ENCODE measurements at regions not wholly inside any gene's neighbourhood (a gene's known extent, or its start where the extent isn't known, plus 50 kb on each side); places are given as distances from the start of the nearest gene placed in this dataset.

DNA sequence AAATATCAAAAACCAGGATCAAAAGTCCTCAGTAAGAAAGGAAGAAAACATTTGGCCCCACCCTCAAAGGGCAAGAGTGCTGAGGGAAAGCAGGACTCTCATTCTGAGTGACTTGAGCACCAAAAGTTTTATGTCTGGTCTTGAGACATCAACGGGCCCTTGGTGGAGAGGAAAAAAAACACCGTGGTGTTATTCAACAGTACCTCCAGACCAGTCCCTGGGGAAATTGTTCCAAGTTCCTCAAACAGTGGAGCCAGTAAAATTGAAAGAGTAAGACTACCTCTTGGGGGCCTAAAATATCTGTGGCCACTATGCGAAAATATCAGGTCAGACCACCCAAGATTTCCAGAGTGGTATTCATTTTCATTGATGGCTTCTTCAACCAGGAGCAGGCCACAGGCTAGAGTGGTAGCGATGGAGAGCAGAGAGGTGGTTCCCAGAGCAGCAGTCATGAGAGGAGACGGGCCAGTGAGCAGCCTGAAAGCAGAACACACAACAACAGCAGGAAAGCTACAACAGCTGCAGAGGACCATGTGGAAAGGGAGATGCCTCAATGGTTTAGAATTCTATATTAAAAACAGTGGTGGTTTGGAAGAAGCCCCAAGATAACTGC is 63.7 kb upstream of the RPL34 start:
- Histone ChIP-seq H3K9me3 (no peaks in the 10 kb centered on the region), H3K4me3 (no peak overlapping the region), H3K36me3 (no peaks in the 10 kb centered on the region), H3K4me1 (peaks cover 0 to 21% of the 10 kb centered on the region in 2 donors), H3K27me3 (no peaks in the 10 kb centered on the region), H3K27ac (no peak overlapping the region)
- TF ChIP-seq, protein P1, sequence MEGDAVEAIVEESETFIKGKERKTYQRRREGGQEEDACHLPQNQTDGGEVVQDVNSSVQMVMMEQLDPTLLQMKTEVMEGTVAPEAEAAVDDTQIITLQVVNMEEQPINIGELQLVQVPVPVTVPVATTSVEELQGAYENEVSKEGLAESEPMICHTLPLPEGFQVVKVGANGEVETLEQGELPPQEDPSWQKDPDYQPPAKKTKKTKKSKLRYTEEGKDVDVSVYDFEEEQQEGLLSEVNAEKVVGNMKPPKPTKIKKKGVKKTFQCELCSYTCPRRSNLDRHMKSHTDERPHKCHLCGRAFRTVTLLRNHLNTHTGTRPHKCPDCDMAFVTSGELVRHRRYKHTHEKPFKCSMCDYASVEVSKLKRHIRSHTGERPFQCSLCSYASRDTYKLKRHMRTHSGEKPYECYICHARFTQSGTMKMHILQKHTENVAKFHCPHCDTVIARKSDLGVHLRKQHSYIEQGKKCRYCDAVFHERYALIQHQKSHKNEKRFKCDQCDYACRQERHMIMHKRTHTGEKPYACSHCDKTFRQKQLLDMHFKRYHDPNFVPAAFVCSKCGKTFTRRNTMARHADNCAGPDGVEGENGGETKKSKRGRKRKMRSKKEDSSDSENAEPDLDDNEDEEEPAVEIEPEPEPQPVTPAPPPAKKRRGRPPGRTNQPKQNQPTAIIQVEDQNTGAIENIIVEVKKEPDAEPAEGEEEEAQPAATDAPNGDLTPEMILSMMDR (IDR thresholded peaks at IDR 0.05): no peak
- no peak for DNase-seq (ENCODE audit: low spot score)

DNA sequence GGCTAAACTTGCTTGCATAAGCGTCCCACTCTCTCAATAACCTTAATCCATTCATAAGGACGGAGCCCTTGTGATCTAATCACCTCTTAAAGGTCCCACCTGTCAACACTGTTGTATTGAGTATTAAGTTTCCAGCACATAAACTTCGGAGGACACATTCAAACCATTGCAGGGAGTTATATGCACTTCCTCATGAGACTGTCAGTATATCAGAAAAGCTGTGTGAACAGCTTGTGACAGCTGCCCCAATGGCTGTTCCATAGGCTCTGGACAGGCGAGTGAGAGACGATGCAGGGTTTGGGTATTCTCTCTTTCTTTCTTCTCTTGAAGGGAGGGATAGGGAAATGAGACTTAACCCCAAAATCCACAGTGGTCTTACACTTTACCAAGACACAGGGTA is 64.2 kb upstream of the RPL34 start:
- H3K4me3 ChIP-seq: no peak overlapping the region
- H3K27me3 ChIP-seq: no peaks in the 10 kb centered on the region
- H3K36me3 ChIP-seq: no peaks in the 10 kb centered on the region
- TF ChIP-seq, protein P1 (IDR thresholded peaks at IDR 0.05): no peak
- no peak overlapping the region for H3K27ac ChIP-seq
- H3K4me1 ChIP-seq: peaks cover 0 to 21% of the 10 kb centered on the region in 2 donors
- no peak for DNase-seq (ENCODE audit: low spot score)
- H3K9me3 ChIP-seq: no peaks in the 10 kb centered on the region

DNA sequence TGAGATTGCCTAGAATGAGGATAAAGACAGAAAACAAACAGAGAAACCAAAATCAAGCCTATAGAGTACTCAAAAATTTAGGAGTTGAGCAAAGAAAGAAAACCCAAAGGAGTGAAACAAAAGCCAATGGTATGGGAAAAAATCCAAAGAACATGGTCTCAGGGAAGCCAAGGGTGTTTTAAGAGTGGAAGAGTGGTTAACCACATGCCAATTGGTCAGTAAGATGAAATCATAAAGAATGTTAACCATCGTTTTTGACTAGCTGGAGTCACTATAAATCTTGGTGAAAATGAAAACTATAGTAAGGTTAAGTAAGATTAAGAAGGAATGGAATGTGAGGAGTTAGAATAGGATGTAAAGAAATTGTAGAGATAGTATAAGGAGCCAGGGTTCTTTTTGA is 64.7 kb upstream of the RPL34 start:
- Histone ChIP-seq H3K27ac (no peak overlapping the region), H3K4me1 (peaks cover 0 to 18% of the 10 kb centered on the region in 2 donors), H3K4me3 (no peak overlapping the region), H3K27me3 (no peaks in the 10 kb centered on the region), H3K36me3 (no peaks in the 10 kb centered on the region), H3K9me3 (peaks cover 0 to 1% of the 10 kb centered on the region in 2 donors)
- TF ChIP-seq, protein P1 (IDR thresholded peaks at IDR 0.05): no peak
- no peak for DNase-seq (ENCODE audit: low spot score)

DNA sequence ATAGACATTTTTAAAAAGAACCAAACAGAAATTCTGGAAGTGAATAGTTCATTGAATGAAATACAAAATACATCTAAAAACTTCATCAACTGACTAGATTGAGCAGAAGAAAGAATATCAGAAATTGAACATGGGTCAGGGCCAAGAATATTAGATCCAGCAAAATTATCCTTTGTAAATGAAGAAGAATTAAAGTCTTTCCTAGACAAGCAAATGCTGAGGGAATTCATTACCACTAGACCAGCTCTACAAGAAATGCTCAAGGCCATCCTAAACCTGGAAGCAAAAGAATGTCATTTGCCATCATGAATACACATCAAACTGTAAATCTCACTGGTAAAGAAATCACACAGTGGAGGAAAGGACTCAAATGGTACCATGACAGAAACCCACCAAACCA is 72.7 kb upstream of the RPL34 start:
- no peaks in the 10 kb centered on the region for H3K36me3 ChIP-seq
- DNase-seq (ENCODE audit: low spot score): no peak
- TF ChIP-seq, protein P1 (IDR thresholded peaks at IDR 0.05): no peak
- H3K27ac ChIP-seq: no peak overlapping the region
- H3K9me3 ChIP-seq: peaks cover 0 to 35% of the 10 kb centered on the region in 2 donors
- no peak overlapping the region for H3K4me3 ChIP-seq
- H3K27me3 ChIP-seq: no peaks in the 10 kb centered on the region
- no peaks in the 10 kb centered on the region for H3K4me1 ChIP-seq

DNA sequence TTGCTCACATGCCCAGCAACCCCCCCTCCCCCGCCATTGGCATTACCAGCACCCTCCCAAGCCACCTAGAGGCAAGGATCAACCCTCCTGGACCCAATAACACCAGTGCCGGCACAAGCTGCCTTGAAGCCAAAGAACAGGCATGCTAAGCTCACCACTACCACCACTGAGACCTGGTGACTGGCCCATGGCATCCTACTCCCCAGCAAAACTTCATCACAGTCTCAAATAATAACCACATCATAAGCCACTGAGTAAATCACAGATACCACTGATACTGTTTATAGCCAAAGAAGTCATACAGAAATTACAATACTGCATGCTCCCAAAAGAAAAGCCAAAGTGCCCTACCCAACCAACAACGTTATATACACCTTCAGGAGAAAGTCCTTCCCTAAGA is 73.6 kb upstream of the RPL34 start:
- H3K36me3 ChIP-seq: no peaks in the 10 kb centered on the region
- no peak overlapping the region for H3K4me3 ChIP-seq
- H3K4me1 ChIP-seq: no peaks in the 10 kb centered on the region
- TF ChIP-seq, protein P1 (IDR thresholded peaks at IDR 0.05): no peak
- H3K27ac ChIP-seq: no peak overlapping the region
- H3K9me3 ChIP-seq: peaks cover 0 to 35% of the 10 kb centered on the region in 2 donors
- no peaks in the 10 kb centered on the region for H3K27me3 ChIP-seq
- DNase-seq (ENCODE audit: low spot score): no peak

DNA sequence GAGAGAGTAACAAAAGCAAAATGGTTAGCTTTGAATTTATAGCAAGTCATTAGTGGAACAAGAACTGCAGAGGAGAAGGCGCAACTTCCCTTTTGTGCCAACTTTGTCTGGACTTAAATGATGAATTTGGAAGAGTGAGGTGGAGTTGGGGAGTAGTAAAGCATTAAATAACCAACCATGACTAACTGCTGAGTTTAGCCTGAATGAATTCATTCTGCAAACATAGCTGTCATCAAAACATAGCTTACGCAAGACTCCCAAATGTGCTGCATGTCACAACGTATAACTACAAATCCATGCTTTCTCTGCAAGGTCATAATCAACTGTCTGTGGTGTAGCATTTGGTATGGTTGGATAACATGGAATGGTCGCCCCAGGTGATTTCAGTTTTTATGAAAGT is 75.9 kb upstream of the RPL34 start:
- TF ChIP-seq, protein P1 (IDR thresholded peaks at IDR 0.05): no peak
- Histone ChIP-seq H3K9me3 (peaks cover 0 to 27% of the 10 kb centered on the region in 2 donors), H3K27me3 (no peaks in the 10 kb centered on the region), H3K4me3 (no peak overlapping the region), H3K36me3 (no peaks in the 10 kb centered on the region), H3K27ac (no peak overlapping the region), H3K4me1 (no peaks in the 10 kb centered on the region)
- DNase-seq (ENCODE audit: low spot score): no peak

All from right atrium auricular region (tissue), 2 donors.